ENCODE measurements at regions not wholly inside any gene's neighbourhood (a gene's known extent, or its start where the extent isn't known, plus 50 kb on each side); places are given as distances from the start of the nearest gene placed in this dataset.

DNA sequence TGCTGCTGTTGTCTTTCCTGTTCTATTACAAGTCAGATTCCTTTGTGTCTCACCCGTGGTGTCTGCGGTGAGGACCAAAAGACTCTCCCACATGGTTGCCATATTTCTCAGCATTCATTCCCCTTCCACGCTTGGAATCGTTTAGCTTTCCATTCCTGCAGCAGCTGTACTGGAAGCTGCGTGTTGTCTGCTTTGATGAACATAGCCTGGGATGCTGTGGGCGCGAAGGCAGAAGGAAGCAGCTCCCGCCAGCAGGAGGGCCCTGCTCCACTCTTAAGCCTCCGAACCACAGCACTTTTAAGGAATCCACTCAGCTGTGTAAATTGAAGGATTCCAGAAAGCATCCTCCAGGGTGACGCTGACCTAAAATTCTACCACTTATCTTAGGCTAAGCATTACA lies 303.6 kb upstream of the PITRM1 start:
- Histone ChIP-seq H3K9me3 (ENCODE audit: control insufficient read depth in 1 of 2, low read length in 2 of 2) (no peaks in the 10 kb centered on the region), H3K4me3 (ENCODE audit: low read depth in 1 of 2, low read length in 2 of 2) (no peak overlapping the region), H3K27me3 (ENCODE audit: control insufficient read depth in 1 of 2, insufficient read depth in 2 of 2, low read length in 2 of 2) (no peaks in the 10 kb centered on the region), H3K4me1 (ENCODE audit: control insufficient read depth in 1 of 2, insufficient read depth in 2 of 2, low read length in 2 of 2) (peaks cover 9 to 20% of the 10 kb centered on the region in 2 donors), H3K36me3 (ENCODE audit: control insufficient read depth in 1 of 2, insufficient read depth in 2 of 2, low read length in 2 of 2) (no peaks in the 10 kb centered on the region), H3K27ac (ENCODE audit: low read depth, low read length) (no peak overlapping the region), H3K9ac (ENCODE audit: low read depth in 1 of 2, low read length in 2 of 2) (no peak overlapping the region)

GRCh38 chr10:3475367-3475766 lies 302.8 kb upstream of the PITRM1 start:
- no peaks in the 10 kb centered on the region for H3K9me3 ChIP-seq (ENCODE audit: control insufficient read depth in 1 of 2, low read length in 2 of 2)
- no peak overlapping the region for H3K4me3 ChIP-seq (ENCODE audit: low read depth in 1 of 2, low read length in 2 of 2)
- H3K4me1 ChIP-seq (ENCODE audit: control insufficient read depth in 1 of 2, insufficient read depth in 2 of 2, low read length in 2 of 2): peaks cover 9 to 17% of the 10 kb centered on the region in 2 donors
- no peaks in the 10 kb centered on the region for H3K36me3 ChIP-seq (ENCODE audit: control insufficient read depth in 1 of 2, insufficient read depth in 2 of 2, low read length in 2 of 2)
- no peak overlapping the region for H3K9ac ChIP-seq (ENCODE audit: low read depth in 1 of 2, low read length in 2 of 2)
- H3K27ac ChIP-seq (ENCODE audit: low read depth, low read length): no peak overlapping the region
- no peaks in the 10 kb centered on the region for H3K27me3 ChIP-seq (ENCODE audit: control insufficient read depth in 1 of 2, insufficient read depth in 2 of 2, low read length in 2 of 2)

- no peak overlapping the region for H3K4me3 ChIP-seq (ENCODE audit: low read depth in 1 of 2, low read length in 2 of 2)
- H3K4me1 ChIP-seq (ENCODE audit: control insufficient read depth in 1 of 2, insufficient read depth in 2 of 2, low read length in 2 of 2): peaks cover 9 to 17% of the 10 kb centered on the region in 2 donors
- no peaks in the 10 kb centered on the region for H3K9me3 ChIP-seq (ENCODE audit: control insufficient read depth in 1 of 2, low read length in 2 of 2)
- H3K9ac ChIP-seq (ENCODE audit: low read depth in 1 of 2, low read length in 2 of 2): no peak overlapping the region
- H3K27ac ChIP-seq (ENCODE audit: low read depth, low read length): no peak overlapping the region
- H3K36me3 ChIP-seq (ENCODE audit: control insufficient read depth in 1 of 2, insufficient read depth in 2 of 2, low read length in 2 of 2): no peaks in the 10 kb centered on the region
- H3K27me3 ChIP-seq (ENCODE audit: control insufficient read depth in 1 of 2, insufficient read depth in 2 of 2, low read length in 2 of 2): no peaks in the 10 kb centered on the region
Observed at GRCh38 chr10:3474266-3474665, 301.7 kb upstream of the PITRM1 start.

GRCh38 chr10:3473271-3473670 lies 300.7 kb upstream of the PITRM1 start:
- no peaks in the 10 kb centered on the region for H3K36me3 ChIP-seq (ENCODE audit: control insufficient read depth in 1 of 2, insufficient read depth in 2 of 2, low read length in 2 of 2)
- no peak overlapping the region for H3K27ac ChIP-seq (ENCODE audit: low read depth, low read length)
- H3K4me1 ChIP-seq (ENCODE audit: control insufficient read depth in 1 of 2, insufficient read depth in 2 of 2, low read length in 2 of 2): peaks cover 13 to 17% of the 10 kb centered on the region in 2 donors
- H3K4me3 ChIP-seq (ENCODE audit: low read depth in 1 of 2, low read length in 2 of 2): peak overlapping the region in 1 of 2 donors; percentile 60
- H3K27me3 ChIP-seq (ENCODE audit: control insufficient read depth in 1 of 2, insufficient read depth in 2 of 2, low read length in 2 of 2): no peaks in the 10 kb centered on the region
- H3K9ac ChIP-seq (ENCODE audit: low read depth in 1 of 2, low read length in 2 of 2): peak overlapping the region in 1 of 2 donors; percentile 39
- H3K9me3 ChIP-seq (ENCODE audit: control insufficient read depth in 1 of 2, low read length in 2 of 2): no peaks in the 10 kb centered on the region

GRCh38 chr10:3472287-3473051 lies 299.9 kb upstream of the PITRM1 start:
- no peaks in the 10 kb centered on the region for H3K27me3 ChIP-seq (ENCODE audit: control insufficient read depth in 1 of 2, insufficient read depth in 2 of 2, low read length in 2 of 2)
- H3K27ac ChIP-seq (ENCODE audit: low read depth, low read length): peak overlapping the region; percentile 55
- no peaks in the 10 kb centered on the region for H3K9me3 ChIP-seq (ENCODE audit: control insufficient read depth in 1 of 2, low read length in 2 of 2)
- H3K9ac ChIP-seq (ENCODE audit: low read depth in 1 of 2, low read length in 2 of 2): peak overlapping the region; percentile 15 to 39
- no peaks in the 10 kb centered on the region for H3K36me3 ChIP-seq (ENCODE audit: control insufficient read depth in 1 of 2, insufficient read depth in 2 of 2, low read length in 2 of 2)
- peak overlapping the region; percentile 56 to 60 for H3K4me3 ChIP-seq (ENCODE audit: low read depth in 1 of 2, low read length in 2 of 2)
- peaks cover 15 to 17% of the 10 kb centered on the region in 2 donors for H3K4me1 ChIP-seq (ENCODE audit: control insufficient read depth in 1 of 2, insufficient read depth in 2 of 2, low read length in 2 of 2)

- H3K27ac ChIP-seq (ENCODE audit: low read depth, low read length): peak overlapping the region; percentile 55
- H3K4me3 ChIP-seq (ENCODE audit: low read depth in 1 of 2, low read length in 2 of 2): peak overlapping the region; percentile 56 to 60
- peaks cover 15 to 17% of the 10 kb centered on the region in 2 donors for H3K4me1 ChIP-seq (ENCODE audit: control insufficient read depth in 1 of 2, insufficient read depth in 2 of 2, low read length in 2 of 2)
- H3K9me3 ChIP-seq (ENCODE audit: control insufficient read depth in 1 of 2, low read length in 2 of 2): no peaks in the 10 kb centered on the region
- H3K9ac ChIP-seq (ENCODE audit: low read depth in 1 of 2, low read length in 2 of 2): peak overlapping the region; percentile 15 to 39
- no peaks in the 10 kb centered on the region for H3K36me3 ChIP-seq (ENCODE audit: control insufficient read depth in 1 of 2, insufficient read depth in 2 of 2, low read length in 2 of 2)
- no peaks in the 10 kb centered on the region for H3K27me3 ChIP-seq (ENCODE audit: control insufficient read depth in 1 of 2, insufficient read depth in 2 of 2, low read length in 2 of 2)
Observed at GRCh38 chr10:3471927-3472286, 299.3 kb upstream of the PITRM1 start.

DNA sequence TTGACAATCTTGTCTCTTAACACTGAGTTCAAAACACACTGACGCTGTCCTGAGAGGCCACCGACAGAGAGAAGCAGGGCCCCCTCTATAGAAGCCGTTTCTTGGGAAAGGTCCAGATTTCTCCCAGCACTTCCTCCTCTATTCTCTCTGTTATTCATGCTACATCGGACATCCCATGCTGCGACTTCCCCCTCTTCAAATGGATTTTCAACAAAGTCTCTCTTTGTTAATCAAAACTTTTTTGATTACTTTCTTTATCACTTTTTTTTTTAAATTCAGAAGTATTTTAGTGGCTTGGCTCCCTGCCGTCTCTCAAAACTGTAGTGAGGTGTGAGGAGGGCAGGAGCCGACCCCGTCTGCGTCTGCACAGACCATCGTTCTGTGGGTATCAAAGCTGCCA lies 298.9 kb upstream of the PITRM1 start:
- H3K27ac ChIP-seq (ENCODE audit: low read depth, low read length): peak overlapping the region; percentile 55
- no peaks in the 10 kb centered on the region for H3K9me3 ChIP-seq (ENCODE audit: control insufficient read depth in 1 of 2, low read length in 2 of 2)
- H3K4me1 ChIP-seq (ENCODE audit: control insufficient read depth in 1 of 2, insufficient read depth in 2 of 2, low read length in 2 of 2): peaks cover 15 to 17% of the 10 kb centered on the region in 2 donors
- no peaks in the 10 kb centered on the region for H3K27me3 ChIP-seq (ENCODE audit: control insufficient read depth in 1 of 2, insufficient read depth in 2 of 2, low read length in 2 of 2)
- no peak overlapping the region for H3K9ac ChIP-seq (ENCODE audit: low read depth in 1 of 2, low read length in 2 of 2)
- no peaks in the 10 kb centered on the region for H3K36me3 ChIP-seq (ENCODE audit: control insufficient read depth in 1 of 2, insufficient read depth in 2 of 2, low read length in 2 of 2)
- H3K4me3 ChIP-seq (ENCODE audit: low read depth in 1 of 2, low read length in 2 of 2): no peak overlapping the region

DNA sequence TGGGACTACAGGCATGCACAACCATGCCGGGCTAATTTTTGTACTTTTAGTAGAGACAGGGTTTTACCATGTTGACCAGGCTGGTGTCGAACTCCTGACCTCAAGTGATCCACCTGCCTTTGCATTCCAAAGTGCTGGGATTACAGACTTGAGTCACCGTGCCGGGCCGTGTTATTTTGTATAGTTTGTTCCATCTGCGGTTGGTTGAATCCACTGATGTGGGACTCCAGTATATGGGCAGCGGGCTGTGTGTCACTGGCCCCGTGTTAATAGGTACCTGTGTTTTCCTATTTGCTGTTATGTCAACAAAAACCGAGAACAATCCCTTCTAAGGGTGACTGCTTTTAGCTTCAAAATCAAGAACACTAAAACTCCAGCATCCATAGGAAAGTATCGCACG lies 297.6 kb upstream of the PITRM1 start:
- Histone ChIP-seq H3K9me3 (ENCODE audit: control insufficient read depth in 1 of 2, low read length in 2 of 2) (no peaks in the 10 kb centered on the region), H3K9ac (ENCODE audit: low read depth in 1 of 2, low read length in 2 of 2) (no peak overlapping the region), H3K36me3 (ENCODE audit: control insufficient read depth in 1 of 2, insufficient read depth in 2 of 2, low read length in 2 of 2) (no peaks in the 10 kb centered on the region), H3K4me1 (ENCODE audit: control insufficient read depth in 1 of 2, insufficient read depth in 2 of 2, low read length in 2 of 2) (peaks cover 20 to 23% of the 10 kb centered on the region in 2 donors), H3K27ac (ENCODE audit: low read depth, low read length) (no peak overlapping the region), H3K27me3 (ENCODE audit: control insufficient read depth in 1 of 2, insufficient read depth in 2 of 2, low read length in 2 of 2) (no peaks in the 10 kb centered on the region), H3K4me3 (ENCODE audit: low read depth in 1 of 2, low read length in 2 of 2) (no peak overlapping the region)

- Histone ChIP-seq H3K9me3 (ENCODE audit: control insufficient read depth in 1 of 2, low read length in 2 of 2) (no peaks in the 10 kb centered on the region), H3K27me3 (ENCODE audit: control insufficient read depth in 1 of 2, insufficient read depth in 2 of 2, low read length in 2 of 2) (no peaks in the 10 kb centered on the region), H3K4me3 (ENCODE audit: low read depth in 1 of 2, low read length in 2 of 2) (no peak overlapping the region), H3K9ac (ENCODE audit: low read depth in 1 of 2, low read length in 2 of 2) (no peak overlapping the region), H3K4me1 (ENCODE audit: control insufficient read depth in 1 of 2, insufficient read depth in 2 of 2, low read length in 2 of 2) (peaks cover 25 to 28% of the 10 kb centered on the region in 2 donors), H3K27ac (ENCODE audit: low read depth, low read length) (peak overlapping the region; percentile 70), H3K36me3 (ENCODE audit: control insufficient read depth in 1 of 2, insufficient read depth in 2 of 2, low read length in 2 of 2) (no peaks in the 10 kb centered on the region)
Observed at GRCh38 chr10:3469639-3470020, 297.0 kb upstream of the PITRM1 start.

DNA sequence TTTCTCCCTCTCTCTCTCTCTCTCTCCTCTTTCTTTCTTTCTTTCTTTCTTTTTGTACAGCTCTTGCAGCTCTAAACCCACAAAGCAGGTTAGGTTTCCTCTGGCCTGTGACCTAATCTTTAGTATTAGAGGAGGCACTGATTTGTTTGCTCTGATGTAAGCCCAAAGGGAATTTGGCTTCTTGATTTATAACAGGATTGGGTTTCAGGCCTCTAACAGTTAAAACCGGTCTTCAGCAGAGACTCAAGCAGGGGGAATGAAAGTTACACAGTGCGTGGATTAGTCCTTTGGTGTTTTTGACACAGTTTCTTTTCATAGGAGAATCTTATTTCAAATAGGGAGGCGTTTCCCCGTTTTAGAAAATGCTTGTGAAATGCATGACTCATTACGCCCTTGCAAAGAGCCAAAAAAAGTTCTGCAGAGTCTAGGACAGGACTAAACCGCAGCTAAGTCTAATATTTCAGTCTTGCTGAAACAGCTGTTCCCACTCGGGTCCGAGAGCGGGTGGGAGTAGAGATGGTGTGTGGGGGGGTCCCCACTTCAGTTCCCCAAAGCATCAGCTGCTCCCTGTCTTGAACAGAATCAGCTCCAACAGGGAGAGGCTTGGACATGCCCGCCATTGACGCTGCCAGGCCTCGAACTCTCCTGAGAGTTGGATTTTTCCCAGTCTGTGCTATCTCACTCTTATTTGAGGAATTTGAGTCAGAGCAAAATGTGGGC lies 296.5 kb upstream of the PITRM1 start:
- Histone ChIP-seq H3K9me3 (ENCODE audit: control insufficient read depth in 1 of 2, low read length in 2 of 2) (no peaks in the 10 kb centered on the region), H3K4me3 (ENCODE audit: low read depth in 1 of 2, low read length in 2 of 2) (no peak overlapping the region), H3K27ac (ENCODE audit: low read depth, low read length) (peak overlapping the region; percentile 70), H3K4me1 (ENCODE audit: control insufficient read depth in 1 of 2, insufficient read depth in 2 of 2, low read length in 2 of 2) (peaks cover 25 to 28% of the 10 kb centered on the region in 2 donors), H3K27me3 (ENCODE audit: control insufficient read depth in 1 of 2, insufficient read depth in 2 of 2, low read length in 2 of 2) (no peaks in the 10 kb centered on the region), H3K9ac (ENCODE audit: low read depth in 1 of 2, low read length in 2 of 2) (no peak overlapping the region), H3K36me3 (ENCODE audit: control insufficient read depth in 1 of 2, insufficient read depth in 2 of 2, low read length in 2 of 2) (no peaks in the 10 kb centered on the region)

Data from duodenal mucosa (tissue), 2 donors.